HepG2 (cell line): ENCODE measurements at regions not wholly inside any gene's neighbourhood (a gene's known extent, or its start where the extent isn't known, plus 50 kb on each side); places are given as distances from the start of the nearest gene placed in this dataset.

Source experiments
- ATAC-seq: fragments of 200-7000 bp; cut with Tn5 transposase; 3 replicates; pipeline ENCODE4 v1.9.1; 2020; ENCODE audit warnings: mild to moderate bottlenecking, moderate library complexity
- BruUV-seq: library from RNA; stranded (reverse); fragments of 400-500 nt; replicated peaks from 2 replicates; lab custom pipeline; 2021; lab: Mats Ljungman, UMichigan
- CTCF ChIA-PET: fragments of 300-600 bp; formaldehyde crosslinking; extraction: SDS; loops from one replicate; lab custom pipeline; 2021; ENCODE audit warnings: low total read pairs, inconsistent platforms, low intra/inter-chr PET ratio; lab: Yijun Ruan, JAX
- POLR2A ChIA-PET: fragments of 350-600 bp; sonication (Branson Sonifier 250); formaldehyde crosslinking; loops from one replicate; lab custom pipeline; 2020; ENCODE audit warnings: antibody characterized with exemption, inconsistent platforms; lab: Yijun Ruan, JAX
- DNase-seq: peaks from one replicate; pipeline ENCODE4 v3.0.0-alpha.2; 2015; ENCODE audit warnings: low spot score
- FAIRE-seq: peaks from 3 replicates; lab custom pipeline; 2011; peaks lifted over from hg19 to GRCh38; lab: Jason Lieb, UNC
- H2AFZ ChIP-seq: one replicate; pipeline ENCODE4 v1.6.1; 2011; ENCODE audit warnings: low read length, inconsistent platforms
- H3K27ac ChIP-seq: fragments of 300-600 bp; 3 replicates; pipeline ENCODE4 v1.8.0; 2011; ENCODE audit warnings: mixed run types, mild to moderate bottlenecking, mixed read lengths, low read length, inconsistent platforms; ENCODE audit not compliant: insufficient read depth; ENCODE audit errors: extremely low read length
- H3K27me3 ChIP-seq, 2 experiments: fragments of 200-600 bp in 1 of 2; 2 replicates in 1 of 2; 3 replicates in 1 of 2; pipeline versions ENCODE4 v1.6.0 to v1.8.0; 2011; ENCODE audit warnings: low read length in 2 of 2, mild to moderate bottlenecking in 2 of 2, moderate library complexity in 2 of 2, inconsistent platforms in 1 of 2; ENCODE audit not compliant: insufficient read depth in 2 of 2, control insufficient read depth in 1 of 2
- H3K36me3 ChIP-seq, 2 experiments: fragments of 200-600 bp in 1 of 2; replicated peaks in 1 of 2; 2 replicates in 1 of 2; 3 replicates in 1 of 2; pipeline versions ENCODE4 v1.5.1 to v1.8.0; 2011; ENCODE audit warnings: low read length in 2 of 2, inconsistent platforms in 1 of 2; ENCODE audit not compliant: insufficient read depth in 2 of 2, control insufficient read depth in 1 of 2
- H3K4me1 ChIP-seq: 2 replicates; pipeline ENCODE4 v1.5.1; 2012; ENCODE audit warnings: low read length, inconsistent platforms; ENCODE audit not compliant: insufficient read depth
- H3K4me2 ChIP-seq: 2 replicates; pipeline ENCODE4 v1.6.0; 2011; ENCODE audit warnings: low read depth, low read length, inconsistent platforms
- H3K4me3 ChIP-seq, 3 experiments: fragments of 200-600 bp in 1 of 3; sonication (generic), shearing (Covaris generic) in 1 of 3; replicated peaks in 1 of 3; 2 replicates each; pipeline ENCODE4 v1.5.1; 2011 to 2016; ENCODE audit warnings: low read length in 3 of 3, inconsistent platforms in 2 of 3, low read depth in 2 of 3, mild to moderate bottlenecking in 2 of 3, control low read depth in 1 of 3, mixed read lengths in 1 of 3; ENCODE audit not compliant: insufficient read depth in 1 of 3
- H3K79me2 ChIP-seq: one replicate; pipeline ENCODE4 v1.6.1; 2011; ENCODE audit warnings: low read length, inconsistent platforms; ENCODE audit not compliant: insufficient read depth
- H3K9ac ChIP-seq: 2 replicates; pipeline ENCODE4 v1.6.0; 2011; ENCODE audit warnings: mild to moderate bottlenecking, low read depth, low read length, inconsistent platforms; ENCODE audit not compliant: insufficient read depth
- H3K9me3 ChIP-seq: 2 replicates; pipeline ENCODE4 v1.5.1; 2012; ENCODE audit warnings: mild to moderate bottlenecking, low read length
- H4K20me1 ChIP-seq: 2 replicates; pipeline ENCODE4 v1.6.0; 2011; ENCODE audit warnings: inconsistent platforms, mild to moderate bottlenecking, low read length, moderate library complexity; ENCODE audit not compliant: insufficient read depth
- ATF7 ChIP-seq, 2 experiments: fragments of 450-650 bp in 1 of 2; sonication (generic) in 1 of 2; formaldehyde crosslinking in 1 of 2; IDR thresholded peaks; 2 replicates each; pipeline versions ENCODE4 v1.4.0 to v1.6.1; 2016 to 2020; ENCODE audit warnings: antibody characterized with exemption in 1 of 2, mild to moderate bottlenecking in 1 of 2, missing genetic modification reagents in 1 of 2
- CREB1 ChIP-seq, 2 experiments: fragments of 450-650 bp in 1 of 2; IDR thresholded peaks; 2 replicates each; pipeline ENCODE4 v1.6.1; 2016 to 2017; ENCODE audit warnings: control low read depth in 1 of 2, mild to moderate bottlenecking in 1 of 2, missing compliant biosample characterization in 1 of 2, missing genetic modification characterization in 1 of 2
- KDM1A ChIP-seq: IDR thresholded peaks from 2 replicates; pipeline ENCODE4 v1.6.1; 2016; ENCODE audit warnings: missing compliant biosample characterization
- MAF1 ChIP-seq: sonication (generic); formaldehyde crosslinking; IDR thresholded peaks from 2 replicates; pipeline ENCODE4 v1.5.0; 2020; ENCODE audit warnings: missing genetic modification reagents, borderline replicate concordance
- MYNN ChIP-seq: sonication (generic); formaldehyde crosslinking; IDR thresholded peaks from 2 replicates; pipeline ENCODE4 v1.4.0; 2020; ENCODE audit warnings: mild to moderate bottlenecking, low read depth, missing genetic modification reagents
- ZNF234 ChIP-seq: sonication (generic); formaldehyde crosslinking; conservative IDR thresholded peaks from 2 replicates; pipeline ENCODE4 v1.5.1; 2020; ENCODE audit warnings: mild to moderate bottlenecking, missing genetic modification reagents
- ZNF564 ChIP-seq: sonication (generic); formaldehyde crosslinking; IDR thresholded peaks from 2 replicates; pipeline ENCODE4 v1.8.1; 2023; ENCODE audit warnings: mild to moderate bottlenecking, missing genetic modification reagents
- ZNF776 ChIP-seq: sonication (generic); formaldehyde crosslinking; IDR thresholded peaks from 2 replicates; pipeline ENCODE4 v1.4.0; 2020; ENCODE audit warnings: mild to moderate bottlenecking, missing genetic modification reagents
- ZSCAN12 ChIP-seq: sonication (generic); formaldehyde crosslinking; IDR thresholded peaks from 2 replicates; pipeline ENCODE4 v1.9.0; 2021; ENCODE audit warnings: mild to moderate bottlenecking, missing genetic modification reagents
- WGBS: methylation state at CpG from one replicate; pipeline ENCODE4 v1.1.6; 2017; ENCODE audit warnings: low lambda C conversion rate; 5-methylcytosine and 5-hydroxymethylcytosine counted together
- in situ Hi-C: cut with HindIII; loops from 2 replicates; pipeline ENCODE4 v1.10.0; 2017; ENCODE audit warnings: low pct_unique_long_range_greater_than_20kb; ENCODE audit not compliant: extremely low pct_ligation_motif_present
- intact Hi-C: fragments of 100-400 bp; cut with micrococcal nuclease; formaldehyde crosslinking; loops from one replicate; pipeline ENCODE4 v1.10.0; 2022; ENCODE audit not compliant: unreplicated experiment
- TF ChIP-seq, protein P1 (sequence below): sonication (generic); formaldehyde crosslinking; IDR thresholded peaks from 2 replicates; pipeline ENCODE4 v1.4.0; 2020; ENCODE audit warnings: missing genetic modification reagents

GRCh38 chr5:174563899-174564298 lies 160.5 kb upstream of the MSX2 start:
- ATAC-seq (no peak), DNase-seq (no peak), FAIRE-seq (no peak)
- BruUV-seq, result no TSS peak
- TF ChIP-seq MYNN (CRISPR knock-in tag), result no peak
- TF ChIP-seq ZNF564, result no peak
- TF ChIP-seq MAF1, result no peak
- TF ChIP-seq KDM1A (CRISPR knock-in tag), result no peak
- no peak for TF ChIP-seq ZNF776 (CRISPR knock-in tag)
- no peak for TF ChIP-seq ZNF234 (CRISPR knock-in tag)
- TF ChIP-seq ZSCAN12 (CRISPR knock-in tag), result no peak
- H3K79me2 ChIP-seq, result no peaks in the 10 kb centered on the region
- H3K4me2 ChIP-seq, result no peak overlapping the region
- no peak overlapping the region for H3K4me3 ChIP-seq
- in situ Hi-C loops, result no loop called here
- H3K4me1 ChIP-seq, result no peaks in the 10 kb centered on the region
- CTCF ChIA-PET, result no interaction called here
- POLR2A ChIA-PET, result no interaction called here
- no peaks in the 10 kb centered on the region for H3K36me3 ChIP-seq
- H3K27me3 ChIP-seq, result peaks cover 0 to 9% of the 10 kb centered on the region in 2 experiments; a peak in 1 of 5 replicates
- no peak overlapping the region for H2AFZ ChIP-seq
- intact Hi-C loops, result no loop called here
- no peak overlapping the region for H3K9ac ChIP-seq
- no peaks in the 10 kb centered on the region for H3K9me3 ChIP-seq
- no peak overlapping the region for H3K27ac ChIP-seq
- WGBS, result 46% methylated on average over 7 of the region's 9 CpGs
- no peaks in the 10 kb centered on the region for H4K20me1 ChIP-seq

- no peaks in the 10 kb centered on the region for H4K20me1 ChIP-seq
- H3K9me3 ChIP-seq, result no peaks in the 10 kb centered on the region
- in situ Hi-C loops, result no loop called here
- H3K27ac ChIP-seq, result no peak overlapping the region
- no peaks in the 10 kb centered on the region for H3K4me1 ChIP-seq
- no TSS peak for BruUV-seq
- TF ChIP-seq, protein P1, sequence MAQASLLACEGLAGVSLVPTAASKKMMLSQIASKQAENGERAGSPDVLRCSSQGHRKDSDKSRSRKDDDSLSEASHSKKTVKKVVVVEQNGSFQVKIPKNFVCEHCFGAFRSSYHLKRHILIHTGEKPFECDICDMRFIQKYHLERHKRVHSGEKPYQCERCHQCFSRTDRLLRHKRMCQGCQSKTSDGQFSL (CRISPR knock-in tag), result no peak
- TF ChIP-seq CREB1 (IDR thresholded peaks at IDR 0.05) (peak; percentile 96), CREB1 (CRISPR knock-in tag; IDR thresholded peaks at IDR 0.05) (no peak), ATF7 (IDR thresholded peaks at IDR 0.05) (peak; percentile 97), ATF7 (CRISPR knock-in tag; IDR thresholded peaks at IDR 0.05) (no peak)
- H3K9ac ChIP-seq, result no peak overlapping the region
- ChIA-PET POLR2A (no interaction called here), CTCF (no interaction called here)
- no peak overlapping the region for H3K4me2 ChIP-seq
- no peak overlapping the region for H3K4me3 ChIP-seq
- no peak for ATAC-seq
- 42% methylated on average over 3 of the region's 7 CpGs for WGBS
- intact Hi-C loops, result no loop called here
- H3K79me2 ChIP-seq, result no peaks in the 10 kb centered on the region
- no peak for DNase-seq
- H3K36me3 ChIP-seq, result no peaks in the 10 kb centered on the region
- H2AFZ ChIP-seq, result no peak overlapping the region
- no peak for FAIRE-seq
- H3K27me3 ChIP-seq, result peaks cover 0 to 4% of the 10 kb centered on the region in 2 experiments; a peak in 1 of 5 replicates
Measured at GRCh38 chr5:174567506-174568141, 156.8 kb upstream of the MSX2 start.
